Activated gamma-delta T cell treated with anti-CD3 and anti-CD28 coated beads, Interleukin-2, amount 50 U/mL, for 16 hours (primary cell): ENCODE measurements at regions not wholly inside any gene's neighbourhood (a gene's known extent, or its start where the extent isn't known, plus 50 kb on each side); places are given as distances from the start of the nearest gene placed in this dataset.

Source experiments
- DNase-seq: peaks from one replicate; pipeline ENCODE4 v3.0.0-alpha.2; 2020; ENCODE audit warnings: low read depth

GRCh38 chr4:54992266-54992665 is 133.1 kb downstream of the KDR start:
- DNase-seq, result no peak

- no peak for DNase-seq
Measured at GRCh38 chr4:54988655-54989054, 136.7 kb downstream of the KDR start.

DNA sequence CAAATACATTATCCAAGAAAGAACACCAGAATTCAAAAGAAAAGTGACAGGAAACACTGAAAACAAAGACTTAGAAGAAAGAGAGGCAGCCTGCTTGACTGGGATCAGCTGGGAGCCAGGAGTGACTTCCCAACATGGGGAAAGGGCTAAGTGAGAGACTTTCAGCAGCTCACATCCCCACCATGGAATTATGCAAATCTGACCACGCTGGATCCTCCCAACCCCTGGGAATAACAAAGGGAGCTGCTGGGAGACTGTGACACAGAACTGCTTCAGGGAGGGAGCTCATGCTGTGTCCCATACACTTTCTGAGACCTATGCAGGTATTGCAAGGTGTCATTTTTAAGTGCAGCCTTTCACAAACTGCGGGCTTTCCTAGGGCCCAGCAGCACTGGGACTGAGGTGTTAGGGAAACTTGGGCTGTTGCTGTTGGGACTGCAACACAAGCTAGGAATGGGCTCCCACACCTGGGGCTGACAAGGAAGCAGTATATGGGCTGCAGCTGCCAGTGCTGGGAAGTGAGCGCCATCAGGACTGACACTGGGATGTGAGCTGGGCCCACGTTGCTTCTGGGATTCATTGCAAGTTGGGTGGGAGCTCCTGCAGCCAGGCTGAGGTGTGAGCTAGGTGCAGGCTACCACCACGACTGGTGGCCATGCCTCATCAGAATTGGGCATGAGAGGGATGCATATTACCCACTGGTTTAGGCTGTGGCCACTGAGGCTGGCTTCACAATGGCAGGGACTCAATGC is 139.1 kb downstream of the KDR start:
- DNase-seq, result no peak

DNA sequence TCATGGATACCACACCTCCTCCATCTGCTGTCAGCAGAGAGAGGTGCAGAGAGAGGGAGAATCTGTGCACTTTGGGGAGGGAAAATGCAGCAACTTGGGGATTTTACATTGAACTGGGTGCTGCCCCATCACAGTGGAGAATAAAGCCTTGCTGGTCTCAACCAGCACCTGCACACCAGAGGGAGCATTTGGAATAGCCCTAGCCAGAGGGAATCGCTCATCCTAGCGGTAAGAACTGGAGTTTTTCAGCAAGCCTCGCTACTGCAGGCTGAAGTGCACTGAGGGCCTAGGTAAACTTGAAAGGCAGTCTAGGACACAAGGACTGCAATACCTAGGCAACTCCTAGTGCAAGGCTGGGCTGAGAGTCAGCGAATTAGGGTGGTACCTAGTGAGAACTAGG is 148.7 kb downstream of the KDR start:
- no peak for DNase-seq

DNA sequence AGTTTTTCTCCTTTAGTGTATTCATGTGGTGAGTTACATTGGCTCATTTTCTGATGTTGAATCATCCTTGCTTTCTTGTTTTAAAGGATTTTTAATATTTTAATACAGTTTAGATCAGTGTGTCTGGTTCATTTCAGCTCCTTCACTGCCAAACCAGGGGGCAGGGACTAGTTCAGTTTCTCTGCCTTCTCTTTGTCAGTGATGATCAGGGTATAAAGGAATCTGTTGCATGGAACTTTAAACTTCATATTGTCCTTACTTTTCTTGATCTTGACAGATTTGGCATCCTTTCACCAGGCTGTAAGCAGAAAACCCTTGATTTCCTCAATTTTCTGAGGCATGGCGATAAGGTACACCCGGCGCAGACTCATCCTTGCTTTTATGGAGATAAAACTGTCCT is 149.4 kb downstream of the KDR start:
- no peak for DNase-seq

DNA sequence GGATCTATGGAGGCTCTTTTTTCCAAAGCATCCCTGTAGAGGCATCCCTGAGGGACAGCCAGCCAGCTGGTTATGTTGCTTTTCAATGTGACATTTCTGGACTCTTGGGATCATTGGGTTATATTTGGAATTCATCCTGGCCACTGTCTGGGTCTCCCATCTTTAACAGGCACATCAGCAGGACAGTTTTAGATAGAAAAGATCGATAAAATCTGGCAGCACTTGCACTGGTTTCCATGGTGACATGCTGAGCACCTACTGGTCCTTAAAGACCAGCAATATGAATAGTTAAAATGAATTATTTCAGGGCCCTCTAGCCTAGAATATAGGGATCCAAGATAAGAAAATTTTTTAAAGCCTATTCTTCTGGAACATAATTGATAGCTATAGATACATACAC is 151.6 kb downstream of the KDR start:
- DNase-seq, result no peak

- no peak for DNase-seq
Measured at GRCh38 chr4:54971474-54971950, 153.9 kb downstream of the KDR start.

GRCh38 chr4:54967289-54967688 is 158.1 kb downstream of the KDR start:
- DNase-seq, result no peak

DNA sequence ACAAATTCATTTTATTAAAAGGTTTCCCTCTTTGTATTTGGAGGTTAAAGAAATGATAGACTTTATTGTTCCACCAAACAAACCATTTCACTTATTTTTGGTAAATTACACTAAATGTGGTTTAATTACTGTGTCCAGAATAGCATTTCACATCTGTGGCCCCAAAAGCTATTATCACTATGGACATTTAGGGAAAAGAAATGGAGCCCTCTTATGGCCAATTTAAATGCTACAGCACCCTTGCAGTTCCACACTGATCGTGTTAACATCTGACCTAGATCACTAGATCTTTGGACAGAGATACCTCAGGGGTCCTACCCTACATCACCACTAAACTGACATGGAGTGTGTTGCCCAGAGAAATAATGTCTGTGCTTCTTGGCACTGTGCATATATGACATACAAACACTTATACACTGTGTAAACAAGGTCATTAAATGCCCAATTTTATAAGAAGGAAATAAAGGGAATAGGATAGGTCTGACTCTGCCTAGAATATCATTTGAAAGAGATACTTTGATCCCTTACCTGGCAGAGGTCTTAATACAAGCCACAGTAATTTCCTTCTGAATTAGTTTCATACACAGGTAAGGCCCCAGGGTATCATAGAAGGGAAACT is 163.9 kb downstream of the KDR start:
- DNase-seq, result no peak

GRCh38 chr4:54959651-54960116 is 165.7 kb downstream of the KDR start:
- DNase-seq, result no peak

DNA sequence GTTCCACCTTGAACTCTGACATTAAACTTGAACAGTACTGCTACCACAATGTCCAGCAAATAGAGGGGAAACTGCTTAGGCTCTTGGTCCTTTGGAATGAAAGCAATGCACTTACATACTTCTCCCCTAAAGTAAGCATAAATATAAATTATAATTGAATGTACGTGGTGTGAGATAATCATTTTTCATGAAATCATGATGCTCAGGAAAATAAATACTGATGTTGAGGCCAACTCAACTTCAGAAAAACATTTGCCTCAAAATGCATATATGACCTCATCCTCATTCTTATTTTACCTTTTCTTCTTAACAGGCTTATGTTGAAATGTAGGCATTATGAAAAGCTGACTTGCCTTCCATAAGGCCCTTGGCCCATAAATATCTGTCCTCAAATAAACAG is 166.3 kb downstream of the KDR start:
- no peak for DNase-seq

DNA sequence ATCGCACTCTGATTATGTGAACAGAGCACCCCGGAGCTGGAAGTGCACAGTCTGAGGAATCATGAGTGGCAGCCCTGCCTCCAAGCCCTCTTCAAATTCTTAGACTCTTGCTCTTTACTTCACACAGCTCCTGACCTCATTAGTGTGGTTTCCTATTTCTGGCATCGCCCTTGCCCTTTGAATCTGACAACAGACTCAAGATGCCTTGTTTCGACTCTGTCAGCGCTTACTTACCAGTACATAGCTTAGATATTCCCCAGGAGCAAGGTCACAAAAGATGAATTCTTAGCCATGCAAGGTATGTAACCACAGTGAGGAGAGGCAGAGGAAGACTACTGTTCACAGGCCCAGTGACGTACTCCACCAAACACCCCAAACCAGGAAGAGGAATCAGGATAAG is 167.2 kb downstream of the KDR start:
- DNase-seq, result no peak

DNA sequence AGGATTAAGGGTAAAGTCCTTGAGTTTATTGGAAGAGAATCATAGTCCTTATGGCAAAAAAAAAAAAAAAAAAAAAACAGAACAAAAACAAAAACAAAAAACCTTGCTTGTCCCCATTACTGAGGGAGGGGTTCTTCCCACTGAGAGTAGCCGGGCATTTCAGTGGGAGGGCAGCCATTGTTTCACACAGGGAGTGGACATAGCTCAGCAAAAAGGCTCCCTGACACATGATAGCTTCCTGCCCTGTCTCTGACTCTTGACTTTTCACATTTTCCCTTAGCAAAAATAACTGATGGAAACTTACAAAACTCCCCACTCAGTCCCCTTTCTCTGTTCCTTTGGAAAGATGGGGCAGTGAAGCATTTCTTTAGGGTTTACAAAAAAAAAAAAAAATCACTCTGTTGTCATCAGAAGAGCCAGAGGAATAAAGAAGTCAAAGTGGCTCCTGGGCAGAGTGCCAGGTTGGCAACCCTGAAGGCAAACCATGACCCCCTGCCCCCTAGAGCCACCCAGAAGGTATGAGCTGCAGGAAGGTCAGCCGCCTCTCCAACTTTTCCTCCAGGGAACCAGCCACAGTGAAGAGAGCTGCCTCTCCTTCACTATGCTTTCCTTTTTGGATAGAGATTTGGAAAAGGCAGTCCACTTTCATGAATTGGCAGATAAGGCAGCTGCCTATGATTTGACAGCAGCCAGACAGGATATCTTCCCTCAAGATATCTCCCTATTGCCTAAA is 170.6 kb downstream of the KDR start:
- no peak for DNase-seq

DNA sequence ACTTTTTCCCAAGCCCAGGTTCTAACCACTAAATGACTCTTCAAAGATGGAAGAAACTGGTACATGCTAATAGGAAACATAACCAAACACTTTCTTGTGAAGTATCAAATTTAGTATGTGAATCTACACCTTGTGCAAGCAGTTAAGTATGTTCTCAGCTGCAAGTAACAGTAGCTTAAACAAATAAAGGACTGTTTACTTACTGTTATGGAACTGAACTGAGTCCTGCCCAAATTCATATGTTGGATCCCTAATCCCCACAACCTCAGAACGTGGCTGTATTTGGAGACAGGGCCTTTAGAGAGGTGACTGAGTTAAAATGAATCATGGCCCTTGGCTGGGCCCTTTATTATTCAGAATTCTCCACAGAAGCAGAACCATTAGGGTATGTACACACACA is 178.7 kb downstream of the KDR start:
- no peak for DNase-seq

- no peak for DNase-seq
Measured at GRCh38 chr4:54945838-54946237, 179.6 kb downstream of the KDR start.

GRCh38 chr4:54942721-54943120 is 182.7 kb downstream of the KDR start:
- peak; percentile 6 for DNase-seq

- peak; percentile 12 for DNase-seq
Measured at GRCh38 chr4:54941994-54942552, 183.3 kb downstream of the KDR start.

GRCh38 chr4:54940996-54941865 is 184.2 kb downstream of the KDR start:
- DNase-seq, result peak; percentile 17

GRCh38 chr4:54937501-54937900 is 187.9 kb downstream of the KDR start:
- DNase-seq, result no peak

GRCh38 chr4:54933579-54933978 is 191.8 kb downstream of the KDR start:
- no peak for DNase-seq

- DNase-seq, result no peak
Measured at GRCh38 chr4:54930226-54930625, 195.2 kb downstream of the KDR start.

GRCh38 chr4:54929459-54929858 is 195.9 kb downstream of the KDR start:
- no peak for DNase-seq
